ENCODE measurements at regions not wholly inside any gene's neighbourhood (a gene's known extent, or its start where the extent isn't known, plus 50 kb on each side); places are given as distances from the start of the nearest gene placed in this dataset.

GRCh38 chr19:32171719-32172151 is 173.7 kb upstream of the ZNF507 start:
- ATAC-seq (ENCODE audit: low read depth) = no peak
- no peak for TF ChIP-seq CTCF (IDR thresholded peaks at IDR 0.05)
- DNase-seq = no peak
- peaks cover 2% of the 10 kb centered on the region for H3K9me3 Mint-ChIP-seq
- H3K27me3 Mint-ChIP-seq = no peaks in the 10 kb centered on the region
- no peaks in the 10 kb centered on the region for H3K36me3 Mint-ChIP-seq (ENCODE audit: low read depth)
- no peaks in the 10 kb centered on the region for H3K4me1 Mint-ChIP-seq
- CTCF ChIA-PET = no interaction called here
- H3K4me3 Mint-ChIP-seq = no peak overlapping the region
- POLR2A ChIA-PET = no interaction called here
- intact Hi-C loops (cut with micrococcal nuclease) = no loop called here
- H3K27ac Mint-ChIP-seq = no peak overlapping the region

GRCh38 chr19:32172566-32173160 is 172.7 kb upstream of the ZNF507 start:
- Mint-ChIP-seq H3K9me3 (peaks cover 2% of the 10 kb centered on the region), H3K27me3 (no peaks in the 10 kb centered on the region), H3K4me3 (no peak overlapping the region), H3K36me3 (ENCODE audit: low read depth) (no peaks in the 10 kb centered on the region), H3K4me1 (no peaks in the 10 kb centered on the region), H3K27ac (no peak overlapping the region)
- ATAC-seq (ENCODE audit: low read depth) (no peak), DNase-seq (no peak)
- no peak for TF ChIP-seq CTCF (IDR thresholded peaks at IDR 0.05)
- CTCF ChIA-PET = no interaction called here
- POLR2A ChIA-PET = no interaction called here
- intact Hi-C loops (cut with micrococcal nuclease) = no loop called here

- intact Hi-C loops (cut with micrococcal nuclease) = no loop called here
- DNase-seq (no peak), ATAC-seq (ENCODE audit: low read depth) (no peak)
- peaks cover 2% of the 10 kb centered on the region for H3K9me3 Mint-ChIP-seq
- POLR2A ChIA-PET = no interaction called here
- H3K27me3 Mint-ChIP-seq = no peaks in the 10 kb centered on the region
- H3K27ac Mint-ChIP-seq = no peak overlapping the region
- no peaks in the 10 kb centered on the region for H3K4me1 Mint-ChIP-seq
- no peak for TF ChIP-seq CTCF (IDR thresholded peaks at IDR 0.05)
- H3K4me3 Mint-ChIP-seq = no peak overlapping the region
- CTCF ChIA-PET = no interaction called here
- no peaks in the 10 kb centered on the region for H3K36me3 Mint-ChIP-seq (ENCODE audit: low read depth)
Observed at GRCh38 chr19:32173836-32174235, 171.6 kb upstream of the ZNF507 start.

- Mint-ChIP-seq H3K4me1 (no peaks in the 10 kb centered on the region), H3K27me3 (no peaks in the 10 kb centered on the region), H3K27ac (no peak overlapping the region), H3K4me3 (no peak overlapping the region), H3K9me3 (peaks cover 2% of the 10 kb centered on the region), H3K36me3 (ENCODE audit: low read depth) (no peaks in the 10 kb centered on the region)
- DNase-seq (no peak), ATAC-seq (ENCODE audit: low read depth) (no peak)
- intact Hi-C loops (cut with micrococcal nuclease) = no loop called here
- ChIA-PET CTCF (no interaction called here), POLR2A (no interaction called here)
- TF ChIP-seq CTCF (IDR thresholded peaks at IDR 0.05) = no peak
Observed at GRCh38 chr19:32174386-32175113, 170.9 kb upstream of the ZNF507 start.

GRCh38 chr19:32176591-32176990 is 168.8 kb upstream of the ZNF507 start:
- no peak for DNase-seq
- H3K27me3 Mint-ChIP-seq = no peaks in the 10 kb centered on the region
- no peak for ATAC-seq (ENCODE audit: low read depth)
- ChIA-PET CTCF (no interaction called here), POLR2A (no interaction called here)
- H3K27ac Mint-ChIP-seq = no peak overlapping the region
- H3K9me3 Mint-ChIP-seq = peaks cover 2% of the 10 kb centered on the region
- H3K4me1 Mint-ChIP-seq = no peaks in the 10 kb centered on the region
- no peaks in the 10 kb centered on the region for H3K36me3 Mint-ChIP-seq (ENCODE audit: low read depth)
- intact Hi-C loops (cut with micrococcal nuclease) = no loop called here
- H3K4me3 Mint-ChIP-seq = no peak overlapping the region
- TF ChIP-seq CTCF (IDR thresholded peaks at IDR 0.05) = no peak
